ENCODE measurements at regions not wholly inside any gene's neighbourhood (a gene's known extent, or its start where the extent isn't known, plus 50 kb on each side); places are given as distances from the start of the nearest gene placed in this dataset.

DNA sequence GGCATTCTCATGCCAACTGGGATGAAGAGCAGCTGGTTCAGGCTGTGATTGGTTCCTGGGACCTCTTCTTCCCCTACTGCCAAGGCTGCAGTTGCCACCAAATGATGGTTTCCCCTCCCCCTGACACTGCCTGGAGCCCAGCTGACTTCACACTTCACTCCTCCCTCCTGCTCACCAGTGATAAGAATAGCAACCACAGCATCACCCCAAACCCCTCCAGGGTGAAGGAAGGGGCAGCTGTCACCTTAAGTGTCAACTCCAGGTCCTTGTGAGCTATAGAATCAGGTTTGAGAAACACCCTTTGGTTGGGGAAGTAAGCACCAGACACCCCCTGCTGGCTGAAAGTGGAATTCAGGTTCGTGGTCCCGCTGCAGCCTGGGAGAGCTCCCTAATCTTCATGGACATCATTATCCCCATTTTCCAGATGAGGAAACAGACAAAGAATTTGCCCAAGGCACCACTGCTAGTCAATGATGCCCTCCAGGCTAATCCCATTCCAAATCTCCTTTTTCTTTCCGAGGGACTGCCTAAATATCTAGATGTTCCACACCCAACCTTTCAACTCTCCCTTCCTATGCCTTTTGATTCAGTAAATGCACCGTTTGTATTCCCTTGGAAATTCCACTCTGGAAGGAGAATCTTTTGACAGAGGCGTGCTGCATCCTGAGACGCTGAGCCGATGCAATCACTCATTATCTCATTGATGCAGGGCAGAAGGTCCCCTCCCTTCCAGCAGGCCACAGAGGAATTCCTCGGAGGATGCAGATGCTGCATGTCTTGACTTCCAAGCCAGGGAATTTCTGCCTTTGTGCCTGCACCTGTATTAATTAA, 50.6 kb upstream of the UQCRFS1 start:
- peak; percentile 16 for DNase-seq (ENCODE audit: low read depth)

- no peak for DNase-seq (ENCODE audit: low read depth)
Measured at GRCh38 chr19:29264897-29265296, 51.9 kb upstream of the UQCRFS1 start.

DNA sequence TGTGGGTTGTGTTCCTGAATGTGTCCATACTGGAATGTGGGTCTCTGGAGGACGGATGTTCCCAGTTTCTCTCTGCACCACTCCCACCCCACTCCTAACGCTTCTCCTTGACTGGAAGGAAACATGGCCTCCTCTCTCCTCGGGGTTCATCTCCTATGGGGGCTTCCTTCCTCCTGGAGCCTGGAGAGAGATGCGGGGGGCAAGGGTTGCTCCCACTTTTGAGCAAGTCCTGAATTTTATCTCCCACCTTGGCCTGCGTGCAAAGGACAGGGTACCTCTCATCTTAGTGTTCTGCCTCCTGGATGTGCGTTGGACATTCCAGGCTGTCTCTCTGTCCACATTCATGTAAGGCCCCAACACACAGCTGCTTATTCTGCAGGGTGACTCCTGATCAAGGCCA, 52.5 kb upstream of the UQCRFS1 start:
- no peak for DNase-seq (ENCODE audit: low read depth)

- DNase-seq (ENCODE audit: low read depth): no peak
Measured at GRCh38 chr19:29266001-29266400, 53.0 kb upstream of the UQCRFS1 start.

DNA sequence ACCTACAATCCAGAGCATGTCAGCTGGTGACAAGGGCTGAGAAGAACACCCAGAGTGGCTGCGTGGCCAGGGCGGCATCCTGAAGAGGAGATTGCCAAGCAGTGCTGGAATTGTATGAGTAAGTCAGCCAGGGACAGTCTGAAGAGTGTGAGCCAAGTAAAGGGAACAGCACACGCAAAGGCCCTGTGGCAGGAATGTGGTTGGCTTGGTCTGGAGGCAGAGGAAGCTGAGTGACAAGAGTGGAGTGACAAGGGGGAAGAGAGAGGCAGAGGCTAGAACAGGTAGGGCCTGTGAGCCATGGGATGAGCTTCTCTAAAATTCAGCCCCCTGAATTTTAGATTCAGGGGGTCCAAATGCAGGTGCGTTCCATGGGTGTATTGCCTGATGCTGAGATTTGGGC, 53.7 kb upstream of the UQCRFS1 start:
- DNase-seq (ENCODE audit: low read depth): no peak

GRCh38 chr19:29267701-29268100, 54.8 kb upstream of the UQCRFS1 start:
- DNase-seq (ENCODE audit: low read depth): no peak

- DNase-seq (ENCODE audit: low read depth): no peak
Measured at GRCh38 chr19:29268103-29268502, 55.2 kb upstream of the UQCRFS1 start.

- no peak for DNase-seq (ENCODE audit: low read depth)
Measured at GRCh38 chr19:29268721-29269393, 55.9 kb upstream of the UQCRFS1 start.

GRCh38 chr19:29269641-29270040, 56.7 kb upstream of the UQCRFS1 start:
- DNase-seq (ENCODE audit: low read depth): no peak

DNA sequence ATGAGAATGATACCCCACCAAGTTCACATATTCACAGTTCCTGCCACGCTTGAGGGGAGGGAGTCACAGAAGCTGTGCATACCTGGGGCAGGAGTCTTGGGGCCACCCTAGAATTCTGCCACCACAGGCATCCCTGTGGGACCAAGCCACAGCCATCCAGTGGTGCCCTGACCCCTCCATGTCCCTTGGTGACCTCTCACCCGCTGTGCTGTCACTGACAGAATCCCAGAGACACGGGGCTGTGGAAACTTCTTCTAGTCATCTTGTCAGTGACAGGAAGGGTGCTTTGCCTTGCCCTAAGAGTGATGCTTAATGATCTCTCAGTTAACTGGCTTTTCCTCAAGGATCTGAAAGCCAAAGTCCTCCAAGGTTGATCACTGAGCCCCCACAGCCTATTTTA, 58.4 kb upstream of the UQCRFS1 start:
- DNase-seq (ENCODE audit: low read depth): no peak

DNA sequence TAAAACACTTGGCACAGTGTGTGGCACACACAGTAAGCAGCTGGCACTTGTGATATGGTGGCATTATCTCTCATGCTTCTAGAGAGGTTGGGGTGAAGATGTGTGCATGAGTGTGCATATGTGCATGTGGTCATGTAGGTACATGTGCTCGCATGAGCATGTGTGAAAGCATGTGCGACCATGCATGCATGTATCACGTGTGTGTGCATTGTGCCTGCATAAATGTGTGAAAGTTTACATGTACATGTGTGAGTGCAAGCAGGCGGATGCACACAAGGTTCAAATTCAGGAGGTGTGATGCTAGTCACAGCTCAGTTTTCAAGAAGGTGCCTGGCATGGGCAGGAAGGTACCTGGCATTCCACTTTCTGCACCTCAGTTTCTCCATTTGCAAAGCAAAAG, 59.0 kb upstream of the UQCRFS1 start:
- DNase-seq (ENCODE audit: low read depth): no peak

GRCh38 chr19:29273000-29273640, 60.2 kb upstream of the UQCRFS1 start:
- no peak for DNase-seq (ENCODE audit: low read depth)

DNA sequence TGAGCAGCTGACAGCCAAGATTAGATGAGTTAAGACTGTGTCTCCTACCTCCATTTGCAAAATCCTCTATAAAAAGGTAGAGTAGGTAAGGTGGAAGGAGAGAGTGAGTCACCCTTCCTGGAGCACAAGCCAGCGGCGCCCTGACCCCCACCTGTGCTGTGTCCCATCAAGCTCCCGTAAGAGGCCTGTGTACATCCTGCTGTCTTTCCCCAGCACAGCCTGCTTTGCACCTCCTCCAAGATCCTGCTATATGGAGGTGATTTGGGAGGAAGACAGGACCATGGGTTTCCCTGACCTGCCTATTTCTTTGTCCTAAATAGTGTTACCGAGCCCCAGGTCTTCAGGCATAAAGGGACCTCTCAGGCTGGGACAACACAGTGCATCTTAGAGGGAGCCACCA, 62.3 kb upstream of the UQCRFS1 start:
- no peak for DNase-seq (ENCODE audit: low read depth)

DNA sequence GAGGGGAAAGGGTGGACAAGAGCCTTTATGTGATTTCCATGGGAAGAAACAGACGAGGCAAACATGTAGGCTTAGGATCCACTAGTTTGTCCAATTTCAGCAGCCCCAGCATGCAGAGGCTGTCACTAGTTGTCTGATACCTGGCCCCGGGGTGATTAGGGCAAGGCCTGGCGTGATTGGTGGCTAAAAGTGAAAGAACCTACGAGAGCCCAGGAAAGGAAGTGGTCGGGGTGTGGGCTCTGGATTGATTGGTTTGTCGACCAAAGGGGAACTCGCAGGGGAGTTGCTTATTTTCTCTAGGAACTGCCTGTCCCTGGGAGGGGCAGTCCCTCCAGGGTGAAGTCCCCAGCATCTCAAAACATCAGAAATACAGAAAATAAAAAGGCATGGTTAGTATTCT, 64.2 kb upstream of the UQCRFS1 start:
- peak; percentile 17 for DNase-seq (ENCODE audit: low read depth)

DNA sequence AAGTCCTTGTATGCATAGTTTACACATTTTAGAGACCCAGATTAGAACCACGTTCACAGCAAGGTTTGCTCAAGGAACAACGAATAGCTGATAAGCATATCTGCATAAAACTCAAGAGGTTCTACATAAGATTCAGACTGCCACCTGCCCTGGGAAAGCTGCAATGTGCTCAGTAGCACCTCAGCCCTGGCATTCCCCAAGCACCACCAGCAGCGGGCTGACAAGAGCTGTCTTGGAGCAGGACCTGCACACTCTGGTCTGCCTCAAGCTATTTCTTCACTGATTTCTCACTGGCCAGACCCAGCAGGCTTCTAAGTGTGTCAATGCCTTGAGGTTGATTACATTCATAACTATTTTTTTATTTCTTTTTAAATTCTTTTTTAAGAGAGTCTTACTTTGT, 65.8 kb upstream of the UQCRFS1 start:
- no peak for DNase-seq (ENCODE audit: low read depth)

DNA sequence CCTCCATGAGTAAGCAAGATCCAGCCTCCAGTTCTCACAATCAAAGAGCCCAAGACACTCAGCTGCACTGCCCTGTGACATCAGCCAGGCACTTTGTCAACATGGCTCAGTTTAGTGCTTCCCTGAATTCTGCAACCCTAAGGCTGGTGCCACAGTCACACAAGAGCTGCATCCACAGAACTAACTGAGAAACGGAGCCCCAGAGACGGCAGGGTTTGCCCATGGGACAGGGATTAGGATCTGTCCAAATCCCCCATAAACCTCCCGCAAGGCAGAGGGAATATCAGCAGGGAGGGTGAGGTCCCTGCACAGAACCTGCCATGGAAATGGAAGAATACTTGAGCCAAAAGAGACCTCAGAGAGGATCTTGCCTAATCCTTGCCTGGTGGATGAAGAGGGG, 70.4 kb upstream of the UQCRFS1 start:
- no peak for DNase-seq (ENCODE audit: low read depth)

GRCh38 chr19:29285187-29285687, 72.3 kb upstream of the UQCRFS1 start:
- no peak for DNase-seq (ENCODE audit: low read depth)

- DNase-seq (ENCODE audit: low read depth): no peak
Measured at GRCh38 chr19:29285878-29286277, 72.9 kb upstream of the UQCRFS1 start.

DNA sequence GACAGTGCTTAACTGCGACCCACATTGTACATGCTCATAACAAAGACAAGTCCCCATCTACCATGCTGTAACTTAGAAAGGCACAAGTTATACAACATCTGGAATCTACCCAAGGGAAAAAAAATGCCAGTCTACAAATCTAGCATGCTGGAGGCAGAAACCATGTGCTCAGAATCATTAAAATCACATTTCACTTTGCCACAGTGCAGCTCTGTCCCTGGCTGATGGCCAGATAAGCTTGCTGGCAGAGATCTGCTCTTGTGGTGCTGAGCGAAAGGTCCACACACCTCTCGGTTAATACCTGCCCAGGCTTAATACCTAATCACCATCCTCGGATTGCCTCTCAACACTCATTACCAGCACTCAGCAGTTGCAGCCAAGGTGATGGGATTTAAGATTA, 74.1 kb upstream of the UQCRFS1 start:
- no peak for DNase-seq (ENCODE audit: low read depth)

DNA sequence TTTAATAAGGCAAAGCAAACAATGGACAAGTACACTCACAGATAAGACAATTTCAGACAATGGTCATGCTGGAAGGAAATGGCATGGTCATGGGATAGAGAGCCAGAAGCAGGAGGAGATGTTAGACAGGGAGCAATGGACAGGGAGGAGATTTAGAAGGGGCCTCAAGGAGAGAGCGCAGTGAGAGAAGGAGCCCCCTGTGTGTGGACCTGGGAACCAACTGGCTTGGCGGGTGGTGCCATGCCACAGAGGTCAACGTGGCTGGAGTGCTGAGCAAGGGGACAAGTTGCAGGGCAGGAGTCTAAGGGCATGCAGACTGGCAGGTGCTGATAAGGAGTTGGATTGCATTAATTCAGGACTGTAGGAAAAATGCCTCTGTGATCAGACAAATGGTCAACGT, 75.3 kb upstream of the UQCRFS1 start:
- no peak for DNase-seq (ENCODE audit: low read depth)

- DNase-seq (ENCODE audit: low read depth): no peak
Measured at GRCh38 chr19:29289020-29289419, 76.1 kb upstream of the UQCRFS1 start.

DNA sequence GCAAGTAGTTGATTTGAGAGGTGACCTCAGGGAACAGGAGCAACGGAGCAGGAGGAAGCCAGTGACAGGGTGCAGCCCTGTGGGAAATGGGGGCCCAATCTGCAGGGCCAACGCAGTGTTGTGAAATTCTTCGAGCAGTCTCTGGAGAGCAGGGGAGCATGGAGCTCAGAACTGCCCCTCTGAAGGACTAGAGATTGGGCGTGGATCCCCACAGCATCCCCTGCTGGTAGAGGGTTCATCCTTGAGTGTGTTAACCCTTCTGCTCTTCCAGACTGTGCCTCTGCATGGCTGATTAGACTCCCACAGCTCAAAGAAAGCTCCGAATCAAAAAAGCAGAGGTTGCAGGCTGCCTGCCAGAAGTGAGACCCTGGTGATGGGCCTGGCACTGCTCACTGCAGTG, 77.9 kb upstream of the UQCRFS1 start:
- DNase-seq (ENCODE audit: low read depth): no peak

GRCh38 chr19:29292153-29292552, 79.2 kb upstream of the UQCRFS1 start:
- no peak for DNase-seq (ENCODE audit: low read depth)
